Smooth muscle cell of the brain vasculature (primary cell): ENCODE measurements at regions not wholly inside any gene's neighbourhood (a gene's known extent, or its start where the extent isn't known, plus 50 kb on each side); places are given as distances from the start of the nearest gene placed in this dataset.
"Not testable (repeated sequence)": the region's sequence is repeated elsewhere in the genome, so short reads cannot be mapped to it uniquely, and the experiment has no call there.

Source experiments
- DNase-seq: peaks from one replicate; pipeline ENCODE4 v3.0.0-alpha.2; 2012; ENCODE audit warnings: low read depth, low spot score

DNA sequence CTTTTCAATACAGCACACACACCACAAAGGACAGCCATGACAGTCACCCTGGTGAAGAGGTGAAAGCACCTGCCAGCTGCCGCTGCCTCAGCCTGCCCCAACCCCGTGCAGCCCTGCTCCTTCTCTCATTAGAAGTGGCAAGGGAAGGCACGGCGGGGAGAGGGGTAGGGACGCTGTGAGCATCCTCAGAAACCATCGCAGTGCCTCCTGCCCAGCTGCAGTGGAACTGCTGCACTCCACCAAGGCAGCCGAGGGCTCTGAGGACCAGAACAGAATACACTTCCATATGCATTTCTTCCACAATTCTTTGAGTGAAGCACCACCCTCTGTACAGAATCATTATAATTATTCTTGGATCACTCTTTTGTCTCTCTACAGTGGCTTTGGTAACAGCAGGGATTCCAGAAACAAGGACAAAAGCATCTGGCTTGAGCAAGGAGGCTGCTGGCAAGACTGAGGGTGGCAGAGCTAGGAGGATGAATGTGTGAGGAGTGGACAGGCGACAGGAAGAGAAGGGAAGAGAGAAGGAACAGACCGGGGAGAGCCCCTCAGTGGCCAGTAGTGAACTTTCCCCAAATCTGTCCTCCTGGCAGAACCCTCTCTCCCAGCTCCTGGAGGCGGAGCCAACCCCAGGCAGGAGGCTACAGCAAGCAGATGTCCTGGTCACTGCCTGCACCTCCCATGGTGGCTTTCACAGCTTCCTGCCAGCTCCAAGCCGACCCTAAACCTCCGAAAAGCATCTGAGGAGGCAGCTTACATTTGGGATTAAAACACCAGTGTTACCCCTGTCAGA is 73.2 kb downstream of the MTNR1A start:
- no peak for DNase-seq

DNA sequence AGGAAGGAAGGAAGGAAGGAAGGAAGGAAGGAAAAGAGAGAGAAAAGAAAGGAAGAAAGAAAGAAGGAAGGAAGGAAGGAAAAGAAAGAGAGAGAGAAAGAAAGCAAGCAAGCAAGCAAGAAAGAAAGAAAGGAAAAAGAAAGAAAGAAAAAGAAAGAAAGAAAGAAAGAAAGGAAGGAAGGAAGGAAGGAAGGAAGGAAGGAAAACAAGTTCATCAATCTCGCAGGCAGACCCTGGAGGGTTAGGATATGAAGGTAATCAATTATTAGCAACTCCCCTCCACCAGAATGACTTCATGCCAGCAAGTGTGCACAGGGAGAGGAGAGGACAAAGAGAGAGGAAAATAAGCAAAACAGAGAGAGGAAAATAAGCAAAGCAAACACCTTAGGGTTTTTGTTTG is 80.2 kb downstream of the MTNR1A start:
- DNase-seq = no peak

DNA sequence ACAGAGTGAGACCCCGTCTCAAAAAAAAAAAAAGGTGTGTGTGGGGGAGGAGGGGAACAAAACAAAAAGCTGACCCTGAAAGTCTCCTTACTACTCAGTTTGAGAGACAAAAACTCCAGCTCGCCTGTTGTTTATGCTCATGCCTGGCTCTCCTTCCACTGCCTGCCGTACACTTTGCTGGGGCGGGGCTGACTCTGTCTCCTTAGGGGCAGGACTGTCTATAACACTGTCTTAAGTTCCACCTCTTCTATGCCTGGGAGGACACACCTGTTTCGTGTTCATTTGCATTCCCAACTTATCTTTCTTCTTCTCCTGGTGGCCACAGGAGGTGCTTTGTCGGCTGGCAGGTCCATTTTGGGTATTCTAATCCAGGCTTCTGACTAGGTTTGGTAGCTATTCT is 81.4 kb downstream of the MTNR1A start:
- no peak for DNase-seq

DNA sequence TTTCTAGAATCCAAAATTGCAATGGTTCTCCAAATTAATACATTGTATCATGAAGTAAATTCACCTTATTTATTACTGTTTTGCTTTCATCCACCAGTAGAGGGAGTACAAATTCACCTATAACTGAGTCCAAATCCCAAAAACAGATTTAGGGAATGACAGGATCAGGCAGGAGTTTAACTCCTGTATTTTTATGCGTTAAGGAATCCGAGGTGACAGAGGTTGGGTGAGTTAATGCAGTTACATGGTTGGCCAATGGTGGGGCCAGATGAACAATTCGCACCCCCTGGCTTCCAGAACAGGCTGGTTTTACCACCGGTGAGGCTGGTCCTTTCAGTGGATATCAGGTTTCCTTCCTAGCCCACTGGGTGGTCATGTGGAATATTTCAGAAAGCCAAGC is 82.4 kb downstream of the MTNR1A start:
- DNase-seq = peak; percentile 7

DNA sequence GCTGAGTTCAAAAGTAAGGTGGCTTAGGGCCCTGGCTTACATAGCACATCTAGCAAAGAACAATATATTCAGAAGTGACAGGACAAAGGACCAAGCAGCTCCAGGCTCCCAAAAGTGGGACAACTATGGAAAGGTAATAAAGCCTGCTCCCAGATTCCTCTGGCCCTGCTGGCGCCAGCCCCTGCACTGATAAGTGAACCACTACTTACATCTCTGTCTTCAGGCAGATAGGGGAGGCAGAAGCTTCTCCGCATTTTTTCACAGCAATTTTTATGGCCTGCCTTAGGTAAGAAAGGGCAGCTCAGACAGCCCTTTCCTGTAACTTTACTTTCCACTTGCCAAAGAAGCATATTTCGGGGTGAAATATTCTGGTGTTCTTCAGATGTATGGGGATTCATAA is 83.9 kb downstream of the MTNR1A start:
- DNase-seq = no peak

DNA sequence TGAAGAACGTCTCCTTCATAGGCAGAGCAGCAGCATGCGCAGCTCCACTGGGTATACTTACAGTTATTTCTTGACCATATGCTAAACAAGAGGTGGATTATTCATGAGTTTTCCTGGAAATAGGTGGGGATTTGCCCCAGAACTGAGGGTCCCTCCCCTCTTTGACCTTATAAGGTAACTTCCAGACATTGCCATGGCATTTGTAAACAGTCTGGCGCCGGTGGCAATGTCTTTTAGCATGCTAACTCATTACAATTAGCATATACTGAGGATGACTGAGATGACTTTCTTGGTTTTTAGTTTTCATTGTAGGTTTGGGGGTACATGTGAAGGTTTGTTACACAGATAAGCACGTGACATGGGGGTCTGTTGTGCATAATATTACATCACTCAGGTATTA is 97.3 kb downstream of the MTNR1A start:
- DNase-seq = no peak

DNA sequence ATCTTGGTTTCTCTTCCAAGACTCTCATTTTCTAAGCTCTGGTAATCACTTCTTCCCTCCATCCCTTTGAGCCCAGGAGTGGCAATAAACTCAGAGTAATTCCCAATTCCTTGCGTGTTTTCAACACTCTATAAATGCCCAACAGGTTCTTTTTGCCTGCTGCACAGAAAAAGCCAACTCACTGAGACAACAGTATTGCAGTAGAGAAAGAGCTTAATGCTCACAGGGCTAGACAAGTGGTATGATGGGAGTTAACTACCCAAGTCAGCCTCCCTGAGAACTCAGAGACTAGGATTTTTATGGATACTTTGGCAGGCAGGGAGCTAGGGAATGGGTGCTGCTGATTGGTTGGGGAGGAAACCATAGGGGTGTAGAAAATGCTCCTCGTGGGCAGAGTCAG is 103.4 kb downstream of the MTNR1A start:
- no peak for DNase-seq

DNA sequence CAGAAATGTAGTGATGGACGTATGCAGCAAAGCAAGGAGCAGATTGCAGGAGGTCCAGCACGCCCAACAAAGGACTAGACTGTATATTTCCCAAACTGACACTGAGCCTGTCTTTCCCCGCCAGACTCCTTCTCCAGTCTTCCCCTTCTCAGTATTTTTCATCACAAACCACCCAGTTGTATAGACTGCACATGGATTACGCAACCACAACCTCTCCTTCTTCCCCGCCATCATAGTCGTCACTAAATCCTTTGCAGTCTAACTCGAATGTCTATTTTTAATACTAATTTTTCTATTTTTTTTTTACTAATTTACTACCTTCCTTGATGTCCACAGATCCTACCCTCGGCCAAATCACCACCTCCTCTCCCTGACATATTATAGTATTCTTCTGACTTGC is 105.4 kb downstream of the MTNR1A start:
- DNase-seq = no peak

DNA sequence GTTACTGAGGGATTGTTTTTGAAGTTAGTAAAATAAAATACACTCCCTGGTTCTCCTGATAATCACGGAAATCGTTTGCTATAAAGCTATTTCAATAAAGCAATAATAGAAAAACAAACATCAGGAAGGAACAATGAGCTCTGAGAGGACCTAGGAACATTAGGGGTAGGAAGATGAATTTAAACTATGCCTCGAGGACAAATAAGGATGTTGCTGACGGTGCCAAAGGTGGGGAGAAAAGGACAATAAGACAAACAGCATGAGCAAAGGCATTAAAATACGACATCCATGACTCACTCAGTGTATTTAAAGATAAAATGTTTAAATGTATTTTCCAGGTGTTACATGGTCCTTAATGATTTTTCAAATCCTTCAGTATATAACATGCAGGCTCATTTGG is 110.3 kb downstream of the MTNR1A start:
- DNase-seq = no peak

DNA sequence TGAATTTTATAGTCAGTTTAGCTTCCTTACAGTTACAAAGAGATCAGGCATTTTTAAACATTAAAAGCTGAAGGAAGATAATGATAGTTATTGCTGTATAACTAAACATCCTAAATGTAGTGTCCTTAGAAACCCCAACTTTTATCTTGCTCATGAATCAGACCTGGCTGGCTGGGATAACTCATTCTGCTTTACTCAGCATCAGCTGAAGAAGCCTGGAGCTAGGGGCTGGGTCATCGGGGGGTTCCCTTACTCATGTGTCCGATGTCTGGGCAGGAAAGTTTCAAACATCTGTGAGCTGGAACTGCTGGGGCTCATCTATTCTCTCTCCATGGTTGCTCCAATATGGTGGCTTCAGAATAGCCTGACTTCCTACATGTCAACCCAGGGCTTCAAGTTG is 113.9 kb downstream of the MTNR1A start:
- no peak for DNase-seq

DNA sequence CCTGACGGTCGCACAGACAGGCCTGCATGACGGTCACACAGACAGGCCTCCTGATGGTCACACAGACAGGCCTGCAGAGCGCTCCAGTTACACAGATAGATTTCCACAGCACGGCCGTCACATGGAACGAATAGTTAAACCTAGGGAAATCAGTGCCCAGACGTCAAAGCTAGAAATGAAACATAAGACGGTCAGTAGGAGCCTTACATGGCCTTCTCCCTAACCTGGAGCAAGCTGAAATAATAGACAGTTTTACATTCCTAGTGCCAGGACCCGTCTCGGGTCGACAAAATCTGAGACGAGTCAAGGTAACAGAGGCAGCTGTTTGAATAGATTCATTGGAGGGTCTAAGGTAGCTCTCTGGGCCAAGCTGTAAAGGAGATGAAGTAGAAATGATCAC is 126.9 kb downstream of the MTNR1A start:
- no peak for DNase-seq

DNA sequence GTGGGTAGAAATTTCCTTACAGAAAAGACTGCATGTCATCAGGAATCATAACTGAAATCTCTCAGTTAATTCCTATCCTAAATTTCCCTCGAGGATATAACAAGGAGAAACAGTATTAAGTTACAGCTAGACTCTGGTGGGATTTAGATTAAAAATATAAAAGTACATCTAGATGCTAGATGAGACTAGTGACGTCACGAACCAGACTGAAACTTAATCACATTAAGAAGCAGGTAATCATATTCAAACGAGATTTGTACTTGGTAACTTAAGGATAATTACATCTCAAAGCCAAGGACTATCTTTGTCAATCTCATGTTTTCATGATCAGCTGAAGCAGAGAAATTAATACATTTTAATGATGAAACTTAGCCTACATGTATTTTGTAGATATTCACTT is 130.6 kb downstream of the MTNR1A start:
- DNase-seq = no peak

DNA sequence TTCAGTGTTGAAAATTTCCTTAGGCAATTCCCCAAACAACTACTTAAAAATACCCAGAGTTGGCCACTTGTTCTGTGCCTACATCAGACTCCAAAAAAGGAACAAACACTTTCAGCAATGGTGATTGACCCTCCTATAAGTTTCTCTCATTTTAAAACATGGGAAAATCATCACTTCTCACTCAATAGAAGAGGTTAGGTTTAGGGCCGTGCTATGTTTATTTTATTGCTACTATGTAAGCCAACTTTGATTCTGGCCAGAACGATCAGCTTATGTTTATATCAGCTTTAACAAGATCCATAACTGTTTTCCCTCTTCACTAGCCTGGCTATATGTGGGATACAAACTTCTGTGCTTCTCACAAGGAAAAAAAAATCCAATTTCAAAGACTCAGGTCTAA is 133.1 kb downstream of the MTNR1A start:
- DNase-seq = no peak

DNA sequence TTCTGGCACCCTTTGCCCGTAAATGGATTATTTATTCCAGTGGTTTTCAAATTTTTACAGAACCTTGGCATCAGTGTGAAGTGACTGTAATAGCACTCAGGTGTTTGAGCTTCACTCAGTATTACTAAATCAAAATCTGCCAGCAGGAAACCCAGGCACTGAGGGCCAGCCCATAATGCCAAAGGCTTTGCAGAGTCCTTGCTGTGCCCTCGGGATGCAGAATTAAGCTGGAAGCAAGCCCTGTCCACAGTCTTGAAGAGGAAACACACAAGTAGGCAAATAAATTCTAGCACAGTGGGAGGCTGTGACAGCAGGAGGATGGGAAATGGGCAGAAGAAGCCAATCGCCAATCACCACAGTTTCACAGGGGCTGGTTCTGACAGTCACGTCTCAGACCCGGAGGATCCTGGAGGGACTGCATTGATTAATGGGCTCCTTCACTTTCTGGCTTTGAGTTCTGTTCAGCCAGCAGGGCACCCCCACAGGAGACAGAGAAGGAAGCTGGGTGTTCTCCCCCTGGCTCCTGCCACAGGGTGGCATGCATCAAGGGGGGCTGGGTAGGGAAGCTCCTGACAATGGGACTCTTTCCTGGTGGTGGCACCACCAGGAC is 138.8 kb downstream of the MTNR1A start:
- DNase-seq = no peak

DNA sequence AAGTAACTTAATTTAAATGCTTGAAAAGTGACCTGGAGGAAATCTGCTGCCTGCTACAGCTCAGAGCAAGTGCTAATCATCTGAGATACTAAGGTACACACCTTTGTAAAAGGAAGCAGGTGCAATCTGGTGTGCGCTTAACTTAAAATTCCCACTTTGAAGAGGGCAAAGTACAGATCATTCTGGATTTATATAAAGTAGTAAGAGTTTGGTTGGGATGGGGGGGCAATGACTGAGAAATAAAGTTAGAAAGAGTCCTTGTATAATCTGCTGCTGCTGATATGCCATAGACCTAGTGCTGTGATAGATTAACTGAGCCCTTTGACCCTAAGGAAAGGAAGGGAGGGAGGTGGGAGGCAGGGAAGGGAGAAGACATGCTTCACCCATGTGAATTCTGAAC is 141.0 kb downstream of the MTNR1A start:
- DNase-seq = no peak

DNA sequence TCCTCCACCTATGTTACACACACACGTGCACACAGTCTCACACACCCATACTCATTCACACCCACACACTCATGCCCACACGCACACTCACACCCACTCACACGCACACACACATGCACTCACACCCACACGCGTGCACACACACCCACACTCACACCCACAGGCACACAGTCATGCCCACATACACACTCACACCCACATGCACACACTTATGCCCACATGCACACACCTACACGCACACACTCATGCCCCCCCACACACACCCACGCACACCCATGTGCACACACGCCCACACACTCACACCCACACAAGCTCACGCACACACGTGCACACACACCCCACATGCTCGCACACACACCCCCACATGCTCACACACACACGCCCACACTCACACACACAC is 140.0 kb downstream of the F11 start:
- no peak for DNase-seq

DNA sequence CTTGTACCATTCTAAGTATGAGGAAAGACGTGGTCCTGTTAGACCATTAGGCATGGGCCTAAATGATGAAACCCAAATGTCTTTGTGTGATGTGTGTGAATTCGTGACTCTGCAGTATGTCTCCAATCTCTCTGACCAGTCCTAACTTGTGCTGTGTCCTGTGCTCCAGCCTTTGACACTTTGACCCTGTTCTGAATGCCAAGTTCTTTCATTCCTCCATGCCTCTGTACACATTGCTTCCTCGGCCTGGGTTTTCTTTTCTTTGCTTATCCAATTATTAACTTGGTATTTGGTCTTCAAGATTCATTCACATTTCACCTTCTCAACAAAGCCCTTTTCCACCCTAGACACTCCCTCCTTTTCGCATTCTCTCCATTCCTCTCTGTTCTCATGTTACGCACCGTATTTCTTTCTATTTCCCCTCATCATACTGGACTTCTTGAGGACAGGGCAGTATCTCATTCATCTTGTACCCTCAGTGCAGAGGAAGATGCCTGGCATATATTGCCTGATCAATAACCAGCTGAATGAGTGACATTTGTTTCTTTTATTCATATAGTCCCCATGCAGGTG is 138.7 kb downstream of the F11 start:
- DNase-seq = no peak

DNA sequence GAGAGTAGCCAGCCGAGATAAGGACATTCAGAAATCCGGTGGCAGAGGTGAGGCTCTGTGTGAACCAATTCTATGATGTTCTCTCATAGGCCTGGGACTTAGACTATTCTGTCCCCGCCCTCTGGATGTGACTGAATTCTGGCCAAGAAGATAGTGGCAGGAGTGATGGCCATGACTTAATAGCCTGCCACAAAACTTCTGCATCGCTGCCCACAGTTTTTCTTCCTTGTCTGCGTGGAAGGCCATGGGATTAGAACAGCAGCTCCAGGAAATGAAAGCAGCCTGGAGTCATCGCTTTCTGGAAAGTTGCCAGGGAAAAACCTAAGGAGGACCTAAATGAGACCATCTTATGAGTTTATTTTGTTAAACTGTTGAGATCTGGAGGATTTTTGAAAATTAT is 134.7 kb downstream of the F11 start:
- DNase-seq = peak; percentile 3

DNA sequence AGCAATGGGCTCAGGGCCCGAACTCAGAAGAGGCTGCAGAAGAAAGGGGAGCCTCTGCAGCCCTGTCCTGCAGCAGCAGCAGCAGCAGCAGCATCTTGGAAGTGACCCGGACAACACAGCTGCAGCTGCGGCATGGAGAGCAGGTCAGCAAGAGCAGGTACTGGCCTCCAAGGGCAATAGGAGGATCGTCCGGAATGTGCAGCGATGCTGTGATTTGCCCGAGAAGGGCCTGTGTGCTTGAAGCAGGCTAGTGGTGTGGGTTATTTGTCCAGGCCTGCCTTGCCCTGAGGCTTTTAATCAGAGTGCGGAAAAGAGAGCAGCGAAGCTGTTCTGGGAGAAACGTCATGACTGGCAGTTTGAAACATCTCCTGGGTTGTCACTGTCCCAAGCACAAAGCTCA is 126.0 kb downstream of the F11 start:
- DNase-seq = no peak

DNA sequence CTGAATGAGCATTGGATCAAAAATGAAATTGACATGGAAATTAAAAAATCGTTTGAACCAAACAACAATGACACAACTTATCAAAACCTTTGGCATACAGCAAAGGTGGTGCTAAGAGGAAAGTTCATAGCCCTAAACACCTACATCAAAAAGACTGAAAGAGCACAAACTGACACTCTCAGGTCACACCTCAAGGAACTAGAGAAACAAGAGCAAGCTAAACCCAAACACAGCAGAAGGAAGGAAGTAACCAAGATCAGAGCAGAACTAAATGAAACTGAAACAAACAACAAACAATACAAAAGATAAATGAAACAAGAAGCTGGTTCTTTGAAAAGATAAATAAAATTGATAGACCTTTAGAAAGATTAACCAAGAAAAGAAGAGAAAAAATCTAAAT is 118.3 kb downstream of the F11 start:
- not testable (repeated sequence) for DNase-seq

DNA sequence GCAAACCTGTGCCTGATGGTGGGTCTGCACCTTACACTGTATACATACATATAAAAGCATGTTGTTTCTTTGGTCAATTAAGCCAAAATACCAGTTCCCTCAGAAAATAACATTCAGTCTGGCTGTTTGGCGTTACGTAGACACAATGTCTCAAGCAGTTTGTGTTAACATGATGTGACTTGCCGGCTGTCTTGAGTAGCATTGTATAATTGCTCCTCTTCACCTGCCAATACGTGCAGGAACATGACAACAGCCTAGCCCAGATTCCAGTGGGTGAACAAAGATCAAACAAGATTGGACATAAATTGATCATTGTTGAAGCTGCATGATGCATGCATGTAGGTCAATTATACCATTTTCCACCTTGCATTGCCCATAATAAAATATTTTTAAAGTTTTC is 102.3 kb downstream of the F11 start:
- no peak for DNase-seq

DNA sequence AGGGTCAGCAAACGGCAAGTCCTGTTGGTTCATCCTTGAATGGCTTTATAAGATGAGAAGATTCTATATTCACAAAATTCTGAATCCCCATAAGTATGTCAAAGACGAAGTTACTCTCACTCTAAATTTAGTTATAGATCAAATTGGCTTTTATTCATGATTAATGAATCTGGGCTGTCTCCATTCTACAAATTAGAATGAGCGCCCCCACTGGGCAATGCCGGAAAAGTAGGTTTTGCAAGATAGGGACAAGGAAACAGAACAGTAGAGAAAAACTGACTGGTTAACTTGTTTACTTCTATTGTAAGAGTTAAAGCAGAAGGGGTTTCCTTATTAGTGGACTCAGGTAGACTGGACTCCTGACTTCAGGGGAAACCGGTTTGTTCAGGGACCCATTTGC is 100.3 kb downstream of the F11 start:
- no peak for DNase-seq

DNA sequence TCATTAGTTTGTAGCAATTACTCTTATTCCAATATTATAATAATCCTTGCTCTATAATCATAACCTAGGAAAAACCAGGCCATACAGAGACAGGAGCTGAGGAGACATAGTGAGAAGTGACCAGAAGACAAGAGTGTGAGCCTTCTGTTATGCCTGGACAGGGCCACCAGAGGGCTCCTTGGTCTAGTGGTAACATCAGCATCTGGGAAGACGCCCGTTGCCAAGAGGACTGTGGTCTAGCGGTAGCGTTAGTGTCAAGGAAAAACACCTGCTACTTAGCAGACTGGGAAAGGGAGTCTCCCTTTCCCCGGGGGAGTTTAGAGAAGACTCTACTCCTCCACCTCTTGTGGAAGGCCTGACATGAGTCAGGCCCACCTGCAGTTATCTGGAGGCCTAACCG is 97.0 kb downstream of the F11 start:
- not testable (repeated sequence) for DNase-seq
